ENCODE measurements at regions not wholly inside any gene's neighbourhood (a gene's known extent, or its start where the extent isn't known, plus 50 kb on each side); places are given as distances from the start of the nearest gene placed in this dataset.
"Not testable (repeated sequence)": the region's sequence is repeated elsewhere in the genome, so short reads cannot be mapped to it uniquely, and the experiment has no call there.

GRCh38 chr14:42510071-42510470, 903.4 kb downstream of the LRFN5 start:
- no peak for DNase-seq (ENCODE audit: low read depth in 2 of 2)
- no peak overlapping the region for H3K4me3 ChIP-seq (replicated peaks in 1 of 2; ENCODE audit: low read depth in 2 of 2, low read length in 2 of 2)
- no peak for TF ChIP-seq CTCF (IDR thresholded peaks at IDR 0.05; ENCODE audit: low read depth, low read length)

- no peak overlapping the region for H3K4me3 ChIP-seq (replicated peaks in 1 of 2; ENCODE audit: low read depth in 2 of 2, low read length in 2 of 2)
- no peak for TF ChIP-seq CTCF (IDR thresholded peaks at IDR 0.05; ENCODE audit: low read depth, low read length)
- no peak for DNase-seq (ENCODE audit: low read depth in 2 of 2)
Observed at GRCh38 chr14:42508209-42508946, 901.7 kb downstream of the LRFN5 start.

- DNase-seq (ENCODE audit: low read depth in 2 of 2): peak in 1 of 2 donors; percentile 2
- H3K4me3 ChIP-seq (replicated peaks in 1 of 2; ENCODE audit: low read depth in 2 of 2, low read length in 2 of 2): no peak overlapping the region
- no peak for TF ChIP-seq CTCF (IDR thresholded peaks at IDR 0.05; ENCODE audit: low read depth, low read length)
Observed at GRCh38 chr14:42504433-42504832, 897.8 kb downstream of the LRFN5 start.

GRCh38 chr14:42499137-42499536, 892.5 kb downstream of the LRFN5 start:
- H3K4me3 ChIP-seq (replicated peaks in 1 of 2; ENCODE audit: low read depth in 2 of 2, low read length in 2 of 2): no peak overlapping the region
- no peak for DNase-seq (ENCODE audit: low read depth in 2 of 2)
- no peak for TF ChIP-seq CTCF (IDR thresholded peaks at IDR 0.05; ENCODE audit: low read depth, low read length)

GRCh38 chr14:42490536-42490935, 883.9 kb downstream of the LRFN5 start:
- H3K4me3 ChIP-seq (replicated peaks in 1 of 2; ENCODE audit: low read depth in 2 of 2, low read length in 2 of 2): no peak overlapping the region
- DNase-seq (ENCODE audit: low read depth in 2 of 2): peak in 1 of 2 donors; percentile 9
- TF ChIP-seq CTCF (IDR thresholded peaks at IDR 0.05; ENCODE audit: low read depth, low read length): no peak

GRCh38 chr14:42488965-42489364, 882.3 kb downstream of the LRFN5 start:
- no peak for TF ChIP-seq CTCF (IDR thresholded peaks at IDR 0.05; ENCODE audit: low read depth, low read length)
- no peak for DNase-seq (ENCODE audit: low read depth in 2 of 2)
- H3K4me3 ChIP-seq (replicated peaks in 1 of 2; ENCODE audit: low read depth in 2 of 2, low read length in 2 of 2): no peak overlapping the region

- not testable (repeated sequence) for DNase-seq (ENCODE audit: low read depth in 2 of 2); H3K4me3 ChIP-seq (replicated peaks in 1 of 2; ENCODE audit: low read depth in 2 of 2, low read length in 2 of 2)
Observed at GRCh38 chr14:42482345-42482971, 875.8 kb downstream of the LRFN5 start.

GRCh38 chr14:42481714-42482113, 875.0 kb downstream of the LRFN5 start:
- not testable (repeated sequence) for H3K4me3 ChIP-seq (replicated peaks in 1 of 2; ENCODE audit: low read depth in 2 of 2, low read length in 2 of 2)

More at GRCh38 chr14:42481714-42482113, 875.0 kb downstream of the LRFN5 start:
- not testable (repeated sequence) for DNase-seq (ENCODE audit: low read depth in 2 of 2)
